Activated CD4-positive, CD25-positive, alpha-beta regulatory T cell treated with anti-CD3 and anti-CD28 coated beads, Interleukin-2, amount 50 U/mL, for 16 hours (primary cell): ENCODE measurements at regions not wholly inside any gene's neighbourhood (a gene's known extent, or its start where the extent isn't known, plus 50 kb on each side); places are given as distances from the start of the nearest gene placed in this dataset.

ENCODE experiments used
- DNase-seq: peaks from one replicate; pipeline ENCODE4 v3.0.0-alpha.2; 2020; ENCODE audit warnings: low read depth, low spot score

GRCh38 chr2:128380061-128380889, 61.6 kb upstream of the HS6ST1 start:
- DNase-seq, result no peak

GRCh38 chr2:128380961-128381938, 62.6 kb upstream of the HS6ST1 start:
- no peak for DNase-seq

- DNase-seq, result no peak
These were observed 65.8 kb upstream of the HS6ST1 start for GRCh38 chr2:128384446-128384845.

GRCh38 chr2:128384956-128385355, 66.3 kb upstream of the HS6ST1 start:
- no peak for DNase-seq

- no peak for DNase-seq
These were observed 66.7 kb upstream of the HS6ST1 start for GRCh38 chr2:128385365-128385764.

GRCh38 chr2:128386066-128386465, 67.4 kb upstream of the HS6ST1 start:
- DNase-seq, result no peak

GRCh38 chr2:128388499-128388941, 69.9 kb upstream of the HS6ST1 start:
- no peak for DNase-seq

- DNase-seq, result no peak
These were observed 70.9 kb upstream of the HS6ST1 start for GRCh38 chr2:128389388-128390086.

- no peak for DNase-seq
These were observed 71.8 kb upstream of the HS6ST1 start for GRCh38 chr2:128390256-128390990.

GRCh38 chr2:128390991-128391630, 72.4 kb upstream of the HS6ST1 start:
- no peak for DNase-seq

- DNase-seq, result no peak
These were observed 73.0 kb upstream of the HS6ST1 start for GRCh38 chr2:128391679-128392078.

- DNase-seq, result no peak
These were observed 73.5 kb upstream of the HS6ST1 start for GRCh38 chr2:128392207-128392606.

GRCh38 chr2:128394007-128394730, 75.5 kb upstream of the HS6ST1 start:
- no peak for DNase-seq

GRCh38 chr2:128395196-128395595, 76.5 kb upstream of the HS6ST1 start:
- no peak for DNase-seq

GRCh38 chr2:128395640-128396499, 77.2 kb upstream of the HS6ST1 start:
- DNase-seq, result no peak

- DNase-seq, result no peak
These were observed 77.8 kb upstream of the HS6ST1 start for GRCh38 chr2:128396500-128396891.

- no peak for DNase-seq
These were observed 78.3 kb upstream of the HS6ST1 start for GRCh38 chr2:128396946-128397345.

GRCh38 chr2:128399256-128399655, 80.6 kb upstream of the HS6ST1 start:
- no peak for DNase-seq

- no peak for DNase-seq
These were observed 81.1 kb upstream of the HS6ST1 start for GRCh38 chr2:128399690-128400291.
